ENCODE measurements at regions not wholly inside any gene's neighbourhood (a gene's known extent, or its start where the extent isn't known, plus 50 kb on each side); places are given as distances from the start of the nearest gene placed in this dataset.

- H3K56ac ChIP-seq (replicated peaks; ENCODE audit: insufficient read length, low read depth, low read length): no peak overlapping the region
- no peaks in the 10 kb centered on the region for H3K79me2 ChIP-seq (ENCODE audit: control insufficient read depth in 1 of 2, insufficient read depth in 2 of 2, low read length in 2 of 2)
- H2AFZ ChIP-seq (ENCODE audit: low read length): no peak overlapping the region
- no peaks in the 10 kb centered on the region for H3K4me1 ChIP-seq (replicated peaks in 1 of 4; ENCODE audit: control insufficient read depth in 3 of 4, insufficient read depth in 4 of 4, low read length in 3 of 4)
- no peak overlapping the region for H3K27ac ChIP-seq (ENCODE audit: low read depth, low read length)
- H2BK5ac ChIP-seq (ENCODE audit: low read depth, low read length): no peak overlapping the region
- no peaks in the 10 kb centered on the region for H3K36me3 ChIP-seq (ENCODE audit: control insufficient read depth in 2 of 4, insufficient read depth in 4 of 4, low read length in 3 of 4)
- no peak overlapping the region for H4K5ac ChIP-seq (ENCODE audit: insufficient read length, low read depth, low read length)
- no peak overlapping the region for H3K4me3 ChIP-seq (ENCODE audit: extremely low read depth in 1 of 4, insufficient read depth in 2 of 4, low read depth in 3 of 4, low read length in 4 of 4)
- no peak overlapping the region for H3K9ac ChIP-seq (replicated peaks in 1 of 4; ENCODE audit: extremely low read depth in 1 of 4, low read depth in 3 of 4, low read length in 3 of 4)
- H3K4me2 ChIP-seq (ENCODE audit: insufficient read depth in 1 of 2, low read depth in 2 of 2, low read length in 2 of 2): no peak overlapping the region
- no peak overlapping the region for H2BK20ac ChIP-seq (ENCODE audit: low read length)
- H3K18ac ChIP-seq (ENCODE audit: extremely low read depth, low read length): no peak overlapping the region
- H4K20me1 ChIP-seq (replicated peaks in 1 of 2; ENCODE audit: control insufficient read depth in 1 of 2, insufficient read depth in 2 of 2, low read length in 2 of 2): no peaks in the 10 kb centered on the region
- H3K23me2 ChIP-seq (ENCODE audit: low read depth, low read length): no peaks in the 10 kb centered on the region
- no peak overlapping the region for H2BK120ac ChIP-seq (replicated peaks; ENCODE audit: low read depth, low read length)
- no peak overlapping the region for H2BK12ac ChIP-seq (ENCODE audit: low read depth, low read length)
- no peak overlapping the region for H3K4ac ChIP-seq (replicated peaks; ENCODE audit: insufficient read length, low read depth, low read length)
- ChIA-PET POLR2A (ENCODE audit: partially characterized antibody) (no interaction called here), CTCF (ENCODE audit: partially characterized antibody) (no interaction called here)
- no peaks in the 10 kb centered on the region for H3K79me1 ChIP-seq (ENCODE audit: low read depth, low read length)
- FAIRE-seq (no peak), DNase-seq (ENCODE audit: low read depth in 1 of 2, low spot score in 2 of 2) (no peak)
- WGBS, 2 experiments (ENCODE audit: extremely low coverage in 1 of 2, insufficient coverage in 1 of 2, insufficient read length in 1 of 2, insufficient replicate concordance in 2 of 2, low coverage in 1 of 2, low lambda C conversion rate in 2 of 2, missing lambda C conversion rate in 1 of 2): 92% methylated on average over 1 of the region's 1 CpG; no CpG with 5 or more reads in 1 of the 2 experiments
- H3K27me3 ChIP-seq (replicated peaks in 1 of 4; ENCODE audit: control insufficient read depth in 3 of 4, extremely low read depth in 1 of 4, insufficient read depth in 3 of 4, low read length in 3 of 4): no peaks in the 10 kb centered on the region
- no peak overlapping the region for H4K8ac ChIP-seq (ENCODE audit: extremely low read depth, insufficient read depth, low read length)
- H4K91ac ChIP-seq (replicated peaks; ENCODE audit: insufficient read length, low read length): no peak overlapping the region
- no peak overlapping the region for H2BK15ac ChIP-seq (ENCODE audit: low read length)
- peaks cover 9 to 17% of the 10 kb centered on the region in 2 experiments; a peak in 2 of 4 replicates for H3K9me3 ChIP-seq (ENCODE audit: insufficient read depth in 2 of 2, low read depth in 1 of 2, low read length in 1 of 2)
- no peak overlapping the region for H3K23ac ChIP-seq (ENCODE audit: insufficient read length)
- H3K14ac ChIP-seq (ENCODE audit: insufficient read length): no peak overlapping the region
- no peak overlapping the region for H2AK5ac ChIP-seq (ENCODE audit: low read depth, low read length)
- TF ChIP-seq TAF7 (optimal IDR thresholded peaks at IDR 0.05; ENCODE audit: borderline replicate concordance, low read depth, low read length): no peak
- no peak for TF ChIP-seq SP1 (IDR thresholded peaks at IDR 0.05; ENCODE audit: low read depth, low read length)
- TF ChIP-seq SIX5 (IDR thresholded peaks at IDR 0.05; ENCODE audit: low read depth, low read length): no peak
- TF ChIP-seq CTCF (IDR thresholded peaks at IDR 0.05; ENCODE audit: control extremely low read depth in 1 of 3, insufficient read depth in 1 of 3, low read depth in 1 of 3, low read length in 3 of 3): no peak
- no peak for TF ChIP-seq HDAC6 (IDR thresholded peaks at IDR 0.05; ENCODE audit: low read depth, low read length)
- no peak for TF ChIP-seq EGR1 (IDR thresholded peaks at IDR 0.05; ENCODE audit: borderline replicate concordance, low read depth, low read length)
- no peak for TF ChIP-seq TEAD4 (IDR thresholded peaks at IDR 0.05; ENCODE audit: low read depth, low read length)
- no peak for TF ChIP-seq ASH2L (IDR thresholded peaks at IDR 0.05; ENCODE audit: low read length)
- no peak for TF ChIP-seq POLR2AphosphoS5 (IDR thresholded peaks at IDR 0.05; ENCODE audit: low read depth, low read length)
- TF ChIP-seq SP2 (IDR thresholded peaks at IDR 0.05; ENCODE audit: low read length): no peak
- no peak for TF ChIP-seq GABPA (IDR thresholded peaks at IDR 0.05; ENCODE audit: borderline replicate concordance, insufficient read depth, low read length)
- TF ChIP-seq POU5F1 (IDR thresholded peaks at IDR 0.05; ENCODE audit: low read depth, low read length): no peak
- no peak for TF ChIP-seq E2F6 (IDR thresholded peaks at IDR 0.05)
These were observed 610.1 kb downstream of the PCDH19 start for GRCh38 chrX:99800016-99800415.

All from H1 (cell line).